GM12878 (cell line): ENCODE measurements at regions not wholly inside any gene's neighbourhood (a gene's known extent, or its start where the extent isn't known, plus 50 kb on each side); places are given as distances from the start of the nearest gene placed in this dataset.

Experiments
- ETV6 ChIP-seq, 2 experiments: fragments of 450-650 bp in 1 of 2; IDR thresholded peaks in 1 of 2; conservative IDR thresholded peaks in 1 of 2; 2 replicates each; pipeline ENCODE4 v1.6.1; 2014; ENCODE audit warnings: antibody characterized with exemption in 1 of 2, borderline replicate concordance in 1 of 2, low read depth in 1 of 2, mild to moderate bottlenecking in 1 of 2, moderate library complexity in 1 of 2
- EZH2 ChIP-seq: IDR thresholded peaks from 2 replicates; pipeline ENCODE4 v1.6.1; 2012; ENCODE audit warnings: low read depth, mild to moderate bottlenecking, control low read depth, inconsistent platforms, low read length, borderline replicate concordance; ENCODE audit not compliant: control insufficient read depth
- MEF2B ChIP-seq: fragments of 450-650 bp; IDR thresholded peaks from 2 replicates; pipeline ENCODE4 v1.6.1; 2018; ENCODE audit warnings: mild to moderate bottlenecking, moderate library complexity; ENCODE audit not compliant: partially characterized antibody, poor library complexity, severe bottlenecking
- ZNF207 ChIP-seq: fragments of 450-650 bp; IDR thresholded peaks from 2 replicates; pipeline ENCODE4 v1.6.1; 2014; ENCODE audit warnings: antibody characterized with exemption, mild to moderate bottlenecking, borderline replicate concordance
- TF ChIP-seq, protein P1 (sequence below): fragments of 450-650 bp; IDR thresholded peaks from 2 replicates; pipeline ENCODE4 v1.6.1; 2017; ENCODE audit warnings: mild to moderate bottlenecking, moderate library complexity
- TF ChIP-seq, protein P2 (sequence below): IDR thresholded peaks from 2 replicates; pipeline ENCODE4 v1.6.1; 2011; ENCODE audit warnings: borderline replicate concordance, low read depth, mild to moderate bottlenecking, moderate library complexity, low read length; ENCODE audit not compliant: insufficient read depth, poor library complexity, severe bottlenecking
- TF ChIP-seq, protein P3 (sequence below): fragments of 450-650 bp; formaldehyde crosslinking; IDR thresholded peaks from 2 replicates; pipeline ENCODE4 v1.5.0; 2022; ENCODE audit warnings: mild to moderate bottlenecking, missing genetic modification characterization

DNA sequence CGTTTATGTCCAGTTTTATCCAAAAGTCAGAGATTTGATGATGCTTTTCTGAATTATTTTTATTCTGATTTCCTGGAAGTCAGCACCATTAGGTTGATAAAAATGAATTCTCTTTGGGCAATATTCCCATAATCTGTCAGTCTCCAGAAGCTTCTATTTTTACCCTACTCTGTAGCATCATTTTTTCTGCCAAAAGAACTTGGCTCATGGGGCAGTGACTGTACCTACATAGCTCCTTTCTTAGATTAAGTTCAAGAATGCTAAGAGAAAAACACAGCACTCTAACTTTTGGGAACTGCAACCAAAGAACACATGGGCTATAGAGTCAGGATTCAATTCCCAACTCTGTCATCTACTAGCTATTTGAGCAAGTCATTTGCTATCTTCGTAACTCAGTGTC lies 152.9 kb downstream of the BARHL2 start (continued):
- TF ChIP-seq, protein P1, sequence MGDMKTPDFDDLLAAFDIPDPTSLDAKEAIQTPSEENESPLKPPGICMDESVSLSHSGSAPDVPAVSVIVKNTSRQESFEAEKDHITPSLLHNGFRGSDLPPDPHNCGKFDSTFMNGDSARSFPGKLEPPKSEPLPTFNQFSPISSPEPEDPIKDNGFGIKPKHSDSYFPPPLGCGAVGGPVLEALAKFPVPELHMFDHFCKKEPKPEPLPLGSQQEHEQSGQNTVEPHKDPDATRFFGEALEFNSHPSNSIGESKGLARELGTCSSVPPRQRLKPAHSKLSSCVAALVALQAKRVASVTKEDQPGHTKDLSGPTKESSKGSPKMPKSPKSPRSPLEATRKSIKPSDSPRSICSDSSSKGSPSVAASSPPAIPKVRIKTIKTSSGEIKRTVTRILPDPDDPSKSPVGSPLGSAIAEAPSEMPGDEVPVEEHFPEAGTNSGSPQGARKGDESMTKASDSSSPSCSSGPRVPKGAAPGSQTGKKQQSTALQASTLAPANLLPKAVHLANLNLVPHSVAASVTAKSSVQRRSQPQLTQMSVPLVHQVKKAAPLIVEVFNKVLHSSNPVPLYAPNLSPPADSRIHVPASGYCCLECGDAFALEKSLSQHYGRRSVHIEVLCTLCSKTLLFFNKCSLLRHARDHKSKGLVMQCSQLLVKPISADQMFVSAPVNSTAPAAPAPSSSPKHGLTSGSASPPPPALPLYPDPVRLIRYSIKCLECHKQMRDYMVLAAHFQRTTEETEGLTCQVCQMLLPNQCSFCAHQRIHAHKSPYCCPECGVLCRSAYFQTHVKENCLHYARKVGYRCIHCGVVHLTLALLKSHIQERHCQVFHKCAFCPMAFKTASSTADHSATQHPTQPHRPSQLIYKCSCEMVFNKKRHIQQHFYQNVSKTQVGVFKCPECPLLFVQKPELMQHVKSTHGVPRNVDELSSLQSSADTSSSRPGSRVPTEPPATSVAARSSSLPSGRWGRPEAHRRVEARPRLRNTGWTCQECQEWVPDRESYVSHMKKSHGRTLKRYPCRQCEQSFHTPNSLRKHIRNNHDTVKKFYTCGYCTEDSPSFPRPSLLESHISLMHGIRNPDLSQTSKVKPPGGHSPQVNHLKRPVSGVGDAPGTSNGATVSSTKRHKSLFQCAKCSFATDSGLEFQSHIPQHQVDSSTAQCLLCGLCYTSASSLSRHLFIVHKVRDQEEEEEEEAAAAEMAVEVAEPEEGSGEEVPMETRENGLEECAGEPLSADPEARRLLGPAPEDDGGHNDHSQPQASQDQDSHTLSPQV: no peak
- no peak for TF ChIP-seq MEF2B
- TF ChIP-seq, protein P2, sequence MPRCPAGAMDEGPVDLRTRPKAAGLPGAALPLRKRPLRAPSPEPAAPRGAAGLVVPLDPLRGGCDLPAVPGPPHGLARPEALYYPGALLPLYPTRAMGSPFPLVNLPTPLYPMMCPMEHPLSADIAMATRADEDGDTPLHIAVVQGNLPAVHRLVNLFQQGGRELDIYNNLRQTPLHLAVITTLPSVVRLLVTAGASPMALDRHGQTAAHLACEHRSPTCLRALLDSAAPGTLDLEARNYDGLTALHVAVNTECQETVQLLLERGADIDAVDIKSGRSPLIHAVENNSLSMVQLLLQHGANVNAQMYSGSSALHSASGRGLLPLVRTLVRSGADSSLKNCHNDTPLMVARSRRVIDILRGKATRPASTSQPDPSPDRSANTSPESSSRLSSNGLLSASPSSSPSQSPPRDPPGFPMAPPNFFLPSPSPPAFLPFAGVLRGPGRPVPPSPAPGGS: no peak
- TF ChIP-seq ZNF207: no peak
- TF ChIP-seq ETV6 (conservative IDR thresholded peaks at IDR 0.05 in 1 of 2, IDR thresholded peaks at IDR 0.05 in 1 of 2; ENCODE audit: borderline replicate concordance in 1 of 2, low read depth in 1 of 2): no peak
- TF ChIP-seq, protein P3, sequence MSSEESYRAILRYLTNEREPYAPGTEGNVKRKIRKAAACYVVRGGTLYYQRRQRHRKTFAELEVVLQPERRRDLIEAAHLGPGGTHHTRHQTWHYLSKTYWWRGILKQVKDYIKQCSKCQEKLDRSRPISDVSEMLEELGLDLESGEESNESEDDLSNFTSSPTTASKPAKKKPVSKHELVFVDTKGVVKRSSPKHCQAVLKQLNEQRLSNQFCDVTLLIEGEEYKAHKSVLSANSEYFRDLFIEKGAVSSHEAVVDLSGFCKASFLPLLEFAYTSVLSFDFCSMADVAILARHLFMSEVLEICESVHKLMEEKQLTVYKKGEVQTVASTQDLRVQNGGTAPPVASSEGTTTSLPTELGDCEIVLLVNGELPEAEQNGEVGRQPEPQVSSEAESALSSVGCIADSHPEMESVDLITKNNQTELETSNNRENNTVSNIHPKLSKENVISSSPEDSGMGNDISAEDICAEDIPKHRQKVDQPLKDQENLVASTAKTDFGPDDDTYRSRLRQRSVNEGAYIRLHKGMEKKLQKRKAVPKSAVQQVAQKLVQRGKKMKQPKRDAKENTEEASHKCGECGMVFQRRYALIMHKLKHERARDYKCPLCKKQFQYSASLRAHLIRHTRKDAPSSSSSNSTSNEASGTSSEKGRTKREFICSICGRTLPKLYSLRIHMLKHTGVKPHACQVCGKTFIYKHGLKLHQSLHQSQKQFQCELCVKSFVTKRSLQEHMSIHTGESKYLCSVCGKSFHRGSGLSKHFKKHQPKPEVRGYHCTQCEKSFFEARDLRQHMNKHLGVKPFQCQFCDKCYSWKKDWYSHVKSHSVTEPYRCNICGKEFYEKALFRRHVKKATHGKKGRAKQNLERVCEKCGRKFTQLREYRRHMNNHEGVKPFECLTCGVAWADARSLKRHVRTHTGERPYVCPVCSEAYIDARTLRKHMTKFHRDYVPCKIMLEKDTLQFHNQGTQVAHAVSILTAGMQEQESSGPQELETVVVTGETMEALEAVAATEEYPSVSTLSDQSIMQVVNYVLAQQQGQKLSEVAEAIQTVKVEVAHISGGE (CRISPR knock-in tag): no peak
- no peak for TF ChIP-seq EZH2
- TF ChIP-seq, all 136 proteins: peak for 0
